ENCODE measurements at regions not wholly inside any gene's neighbourhood (a gene's known extent, or its start where the extent isn't known, plus 50 kb on each side); places are given as distances from the start of the nearest gene placed in this dataset.

DNA sequence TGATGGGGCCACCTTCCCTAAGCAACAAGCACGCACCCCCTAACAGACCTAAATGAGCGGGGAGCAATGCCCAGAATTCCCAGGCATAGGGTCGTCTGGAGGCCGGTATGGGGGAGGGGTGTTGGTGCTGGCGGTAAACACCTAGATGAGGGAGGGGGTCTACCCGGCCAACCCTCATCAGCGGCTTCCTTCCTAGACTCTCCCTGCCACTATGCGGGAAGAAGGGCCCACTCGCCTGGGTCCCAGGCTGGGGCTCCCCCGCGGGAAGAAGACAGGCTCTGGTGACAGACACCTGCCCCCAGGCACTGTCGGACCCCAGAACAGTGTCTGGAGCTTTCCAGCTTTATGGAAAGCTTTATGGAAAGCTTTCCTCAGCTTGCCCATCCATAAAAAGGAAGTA is 519.0 kb upstream of the SEMA6A start:
- H3K9me3 Mint-ChIP-seq = peaks cover 7% of the 10 kb centered on the region
- no peaks in the 10 kb centered on the region for H3K27me3 Mint-ChIP-seq
- H3K36me3 Mint-ChIP-seq (ENCODE audit: insufficient read depth) = no peaks in the 10 kb centered on the region
- no peak overlapping the region for H3K4me3 Mint-ChIP-seq
- H3K4me1 Mint-ChIP-seq = no peaks in the 10 kb centered on the region
- DNase-seq (ENCODE audit: low spot score in 2 of 2) (no peak), ATAC-seq (replicated peaks; ENCODE audit: extremely low read depth, poor library complexity, severe bottlenecking) (no peak)
- no peak overlapping the region for H3K27ac Mint-ChIP-seq (ENCODE audit: low read depth)

GRCh38 chr5:117089001-117089400 is 514.4 kb upstream of the SEMA6A start:
- no peaks in the 10 kb centered on the region for H3K4me1 Mint-ChIP-seq
- no peak for ATAC-seq (replicated peaks; ENCODE audit: extremely low read depth, poor library complexity, severe bottlenecking)

GRCh38 chr5:117088176-117088575 is 513.6 kb upstream of the SEMA6A start:
- Mint-ChIP-seq H3K36me3 (ENCODE audit: insufficient read depth) (no peaks in the 10 kb centered on the region), H3K27ac (ENCODE audit: low read depth) (no peak overlapping the region), H3K27me3 (no peaks in the 10 kb centered on the region), H3K9me3 (no peaks in the 10 kb centered on the region), H3K4me1 (no peaks in the 10 kb centered on the region), H3K4me3 (no peak overlapping the region)
- ATAC-seq (replicated peaks; ENCODE audit: extremely low read depth, poor library complexity, severe bottlenecking) (no peak), DNase-seq (ENCODE audit: low spot score in 2 of 2) (no peak)

More at GRCh38 chr5:117089001-117089400, 514.4 kb upstream of the SEMA6A start:
- Mint-ChIP-seq H3K36me3 (ENCODE audit: insufficient read depth) (no peaks in the 10 kb centered on the region), H3K4me3 (no peak overlapping the region), H3K27me3 (no peaks in the 10 kb centered on the region), H3K9me3 (no peaks in the 10 kb centered on the region), H3K27ac (ENCODE audit: low read depth) (no peak overlapping the region)
- no peak for DNase-seq (ENCODE audit: low spot score in 2 of 2)

- ATAC-seq (replicated peaks; ENCODE audit: extremely low read depth, poor library complexity, severe bottlenecking) = no peak
- Mint-ChIP-seq H3K36me3 (ENCODE audit: insufficient read depth) (no peaks in the 10 kb centered on the region), H3K27me3 (no peaks in the 10 kb centered on the region)
These were observed 509.4 kb upstream of the SEMA6A start for GRCh38 chr5:117084067-117084466.

GRCh38 chr5:117082977-117083376 is 508.4 kb upstream of the SEMA6A start:
- Mint-ChIP-seq H3K4me1 (no peaks in the 10 kb centered on the region), H3K9me3 (no peaks in the 10 kb centered on the region), H3K36me3 (ENCODE audit: insufficient read depth) (no peaks in the 10 kb centered on the region), H3K27ac (ENCODE audit: low read depth) (no peak overlapping the region), H3K4me3 (no peak overlapping the region), H3K27me3 (no peaks in the 10 kb centered on the region)
- no peak for DNase-seq (ENCODE audit: low spot score in 2 of 2)
- ATAC-seq (replicated peaks; ENCODE audit: extremely low read depth, poor library complexity, severe bottlenecking) = no peak

More at GRCh38 chr5:117084067-117084466, 509.4 kb upstream of the SEMA6A start:
- H3K27ac Mint-ChIP-seq (ENCODE audit: low read depth) = no peak overlapping the region
- H3K4me3 Mint-ChIP-seq = no peak overlapping the region
- no peaks in the 10 kb centered on the region for H3K4me1 Mint-ChIP-seq
- DNase-seq (ENCODE audit: low spot score in 2 of 2) = no peak
- no peaks in the 10 kb centered on the region for H3K9me3 Mint-ChIP-seq

DNA sequence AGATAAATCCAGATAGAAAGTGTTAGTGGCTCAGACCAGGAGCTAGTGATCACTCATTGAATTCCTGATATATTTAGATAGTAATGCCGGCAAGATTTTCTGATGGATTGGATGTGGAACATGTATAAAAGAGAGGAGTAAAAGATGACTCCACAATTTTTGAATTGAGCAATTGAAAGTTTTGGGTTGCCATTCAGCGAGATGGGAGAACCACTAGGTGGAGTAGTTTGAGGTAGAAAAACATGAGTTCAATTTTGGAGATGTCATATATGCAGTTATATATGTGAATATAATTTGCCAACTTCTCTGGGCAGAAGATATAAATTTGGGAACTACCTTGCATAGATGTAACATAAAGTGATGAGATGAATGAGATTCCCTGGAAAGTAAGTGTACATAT is 502.5 kb upstream of the SEMA6A start:
- no peak overlapping the region for H3K4me3 Mint-ChIP-seq
- H3K36me3 Mint-ChIP-seq (ENCODE audit: insufficient read depth) = no peaks in the 10 kb centered on the region
- H3K27ac Mint-ChIP-seq (ENCODE audit: low read depth) = no peak overlapping the region
- H3K4me1 Mint-ChIP-seq = no peaks in the 10 kb centered on the region
- ATAC-seq (replicated peaks; ENCODE audit: extremely low read depth, poor library complexity, severe bottlenecking) (no peak), DNase-seq (ENCODE audit: low spot score in 2 of 2) (no peak)
- no peaks in the 10 kb centered on the region for H3K9me3 Mint-ChIP-seq
- H3K27me3 Mint-ChIP-seq = no peaks in the 10 kb centered on the region

DNA sequence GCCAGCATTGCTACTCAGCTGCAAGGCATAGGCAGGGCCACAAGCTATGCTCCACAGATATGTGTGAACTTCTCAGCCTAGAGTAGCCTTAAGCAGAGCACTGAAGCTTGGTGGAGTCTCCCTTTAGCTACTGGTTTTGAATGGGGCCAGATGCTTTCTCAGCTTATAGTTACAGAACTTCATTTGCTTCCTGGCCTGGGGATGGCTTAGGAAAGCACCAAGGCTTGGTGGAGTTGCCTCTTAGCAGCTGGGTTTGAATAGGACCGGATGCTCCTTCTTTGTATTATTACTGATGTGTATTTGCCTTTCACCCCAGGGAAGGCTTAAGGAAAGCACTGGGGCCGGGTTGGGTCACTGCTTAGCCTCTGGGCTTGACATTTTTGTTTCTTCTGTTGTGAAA is 497.8 kb upstream of the SEMA6A start:
- H3K27me3 Mint-ChIP-seq = no peaks in the 10 kb centered on the region
- no peak overlapping the region for H3K27ac Mint-ChIP-seq (ENCODE audit: low read depth)
- peaks cover 2% of the 10 kb centered on the region for H3K36me3 Mint-ChIP-seq (ENCODE audit: insufficient read depth)
- no peaks in the 10 kb centered on the region for H3K4me1 Mint-ChIP-seq
- DNase-seq (ENCODE audit: low spot score in 2 of 2) (no peak), ATAC-seq (replicated peaks; ENCODE audit: extremely low read depth, poor library complexity, severe bottlenecking) (no peak)
- H3K9me3 Mint-ChIP-seq = peaks cover 5% of the 10 kb centered on the region
- no peak overlapping the region for H3K4me3 Mint-ChIP-seq

- Mint-ChIP-seq H3K27ac (ENCODE audit: low read depth) (no peak overlapping the region), H3K9me3 (no peaks in the 10 kb centered on the region), H3K4me3 (no peak overlapping the region), H3K4me1 (no peaks in the 10 kb centered on the region), H3K36me3 (ENCODE audit: insufficient read depth) (peaks cover 2% of the 10 kb centered on the region), H3K27me3 (no peaks in the 10 kb centered on the region)
- ATAC-seq (replicated peaks; ENCODE audit: extremely low read depth, poor library complexity, severe bottlenecking) (no peak), DNase-seq (ENCODE audit: low spot score in 2 of 2) (no peak)
These were observed 491.2 kb upstream of the SEMA6A start for GRCh38 chr5:117065800-117066199.

- ATAC-seq (replicated peaks; ENCODE audit: extremely low read depth, poor library complexity, severe bottlenecking) (no peak), DNase-seq (ENCODE audit: low spot score in 2 of 2) (no peak)
- Mint-ChIP-seq H3K9me3 (no peaks in the 10 kb centered on the region), H3K36me3 (ENCODE audit: insufficient read depth) (peaks cover under 1% of the 10 kb centered on the region), H3K4me1 (no peaks in the 10 kb centered on the region), H3K27ac (ENCODE audit: low read depth) (no peak overlapping the region), H3K4me3 (no peak overlapping the region), H3K27me3 (no peaks in the 10 kb centered on the region)
These were observed 490.5 kb upstream of the SEMA6A start for GRCh38 chr5:117065161-117065560.

GRCh38 chr5:117060099-117060498 is 485.5 kb upstream of the SEMA6A start:
- ATAC-seq (replicated peaks; ENCODE audit: extremely low read depth, poor library complexity, severe bottlenecking) = no peak
- no peak overlapping the region for H3K27ac Mint-ChIP-seq (ENCODE audit: low read depth)
- DNase-seq (ENCODE audit: low spot score in 2 of 2) = no peak
- peaks cover 5% of the 10 kb centered on the region for H3K9me3 Mint-ChIP-seq
- H3K36me3 Mint-ChIP-seq (ENCODE audit: insufficient read depth) = no peaks in the 10 kb centered on the region
- no peaks in the 10 kb centered on the region for H3K4me1 Mint-ChIP-seq
- no peaks in the 10 kb centered on the region for H3K27me3 Mint-ChIP-seq
- no peak overlapping the region for H3K4me3 Mint-ChIP-seq

DNA sequence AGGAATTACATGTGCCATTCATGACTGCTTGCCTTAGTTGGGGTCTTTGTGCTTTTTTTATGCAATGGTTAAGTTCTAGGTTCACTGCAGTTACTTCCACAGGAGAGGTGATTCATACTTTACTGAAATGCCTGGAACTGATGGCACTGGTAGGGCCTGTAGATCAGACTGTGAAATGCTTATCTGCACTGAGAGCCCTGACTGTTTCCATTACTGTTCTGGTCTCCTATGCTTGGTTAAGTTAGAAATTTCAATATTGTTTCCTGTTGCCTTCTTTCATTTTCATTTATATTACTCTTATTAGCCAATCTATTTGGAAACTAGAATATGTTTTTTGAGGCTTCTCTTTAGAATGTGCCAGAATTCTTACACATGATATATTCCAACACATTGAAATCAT is 484.1 kb upstream of the SEMA6A start:
- H3K4me3 Mint-ChIP-seq = no peak overlapping the region
- no peaks in the 10 kb centered on the region for H3K36me3 Mint-ChIP-seq (ENCODE audit: insufficient read depth)
- no peaks in the 10 kb centered on the region for H3K27me3 Mint-ChIP-seq
- no peak for DNase-seq (ENCODE audit: low spot score in 2 of 2)
- no peaks in the 10 kb centered on the region for H3K4me1 Mint-ChIP-seq
- no peak overlapping the region for H3K27ac Mint-ChIP-seq (ENCODE audit: low read depth)
- peaks cover 5% of the 10 kb centered on the region for H3K9me3 Mint-ChIP-seq
- no peak for ATAC-seq (replicated peaks; ENCODE audit: extremely low read depth, poor library complexity, severe bottlenecking)

- H3K9me3 Mint-ChIP-seq = peaks cover 13% of the 10 kb centered on the region
- DNase-seq (ENCODE audit: low spot score in 2 of 2) = no peak
- ATAC-seq (replicated peaks; ENCODE audit: extremely low read depth, poor library complexity, severe bottlenecking) = no peak
- H3K4me3 Mint-ChIP-seq = no peak overlapping the region
- no peaks in the 10 kb centered on the region for H3K4me1 Mint-ChIP-seq
- no peak overlapping the region for H3K27ac Mint-ChIP-seq (ENCODE audit: low read depth)
- H3K36me3 Mint-ChIP-seq (ENCODE audit: insufficient read depth) = no peaks in the 10 kb centered on the region
- no peaks in the 10 kb centered on the region for H3K27me3 Mint-ChIP-seq
These were observed 480.9 kb upstream of the SEMA6A start for GRCh38 chr5:117055517-117055916.

- ATAC-seq (replicated peaks; ENCODE audit: extremely low read depth, poor library complexity, severe bottlenecking) = no peak
- H3K9me3 Mint-ChIP-seq = peaks cover 18% of the 10 kb centered on the region
- H3K4me3 Mint-ChIP-seq = no peak overlapping the region
These were observed 480.3 kb upstream of the SEMA6A start for GRCh38 chr5:117054911-117055310.

DNA sequence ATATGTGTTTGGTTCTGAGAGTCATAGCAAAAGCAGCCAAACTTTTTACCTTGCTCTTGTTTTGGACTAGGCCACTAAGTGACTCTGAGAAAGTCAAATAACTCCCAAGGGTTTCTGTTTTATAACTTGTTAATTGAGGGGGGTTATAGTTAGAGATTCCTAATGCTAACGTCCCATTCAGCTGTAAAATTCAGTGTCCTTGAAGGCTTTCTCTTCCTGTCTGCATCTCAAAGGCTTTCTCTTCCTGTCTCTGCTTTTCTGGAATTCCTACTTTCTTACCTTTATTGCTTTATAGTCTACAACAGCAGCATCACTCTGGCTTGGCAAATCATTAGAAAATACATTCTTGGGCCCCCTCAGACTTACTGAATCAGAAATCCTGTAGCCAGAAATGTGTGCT is 479.5 kb upstream of the SEMA6A start:
- DNase-seq (ENCODE audit: low spot score in 2 of 2) (no peak), ATAC-seq (replicated peaks; ENCODE audit: extremely low read depth, poor library complexity, severe bottlenecking) (no peak)
- Mint-ChIP-seq H3K4me3 (no peak overlapping the region), H3K27me3 (no peaks in the 10 kb centered on the region), H3K36me3 (ENCODE audit: insufficient read depth) (no peaks in the 10 kb centered on the region), H3K9me3 (peaks cover 19% of the 10 kb centered on the region), H3K27ac (ENCODE audit: low read depth) (no peak overlapping the region), H3K4me1 (no peaks in the 10 kb centered on the region)

More at GRCh38 chr5:117054911-117055310, 480.3 kb upstream of the SEMA6A start:
- Mint-ChIP-seq H3K36me3 (ENCODE audit: insufficient read depth) (no peaks in the 10 kb centered on the region), H3K27ac (ENCODE audit: low read depth) (no peak overlapping the region), H3K4me1 (no peaks in the 10 kb centered on the region), H3K27me3 (no peaks in the 10 kb centered on the region)
- no peak for DNase-seq (ENCODE audit: low spot score in 2 of 2)
